HEK293T (cell line): ENCODE measurements at regions not wholly inside any gene's neighbourhood (a gene's known extent, or its start where the extent isn't known, plus 50 kb on each side); places are given as distances from the start of the nearest gene placed in this dataset.

Experiments used
- CTCF ChIA-PET: fragments of 350-600 bp; formaldehyde crosslinking; extraction: SDS; loops from one replicate; lab custom pipeline; 2021; ENCODE audit warnings: antibody characterized with exemption, inconsistent platforms; lab: Yijun Ruan, JAX
- POLR2A ChIA-PET: fragments of 350-600 bp; formaldehyde crosslinking; extraction: SDS; loops from one replicate; lab custom pipeline; 2020; ENCODE audit warnings: antibody characterized with exemption, inconsistent platforms; lab: Yijun Ruan, JAX
- DNase-seq: peaks from one replicate; pipeline ENCODE4 v3.0.0; 2012; ENCODE audit warnings: mixed read lengths; ENCODE audit errors: extremely low spot score
- ARNT ChIP-seq: fragments of 450-650 bp; IDR thresholded peaks from 2 replicates; pipeline ENCODE4 v1.6.1; 2017; ENCODE audit warnings: mild to moderate bottlenecking
- BHLHE40 ChIP-seq: fragments of 450-650 bp; IDR thresholded peaks from 2 replicates; pipeline ENCODE4 v1.6.1; 2016; ENCODE audit warnings: mild to moderate bottlenecking, moderate library complexity, borderline replicate concordance
- CTBP1 ChIP-seq: fragments of 450-650 bp; IDR thresholded peaks from 2 replicates; pipeline ENCODE4 v1.6.1; 2016; ENCODE audit warnings: borderline replicate concordance
- ELF4 ChIP-seq: fragments of 450-650 bp; IDR thresholded peaks from 2 replicates; pipeline ENCODE4 v1.6.1; 2017; ENCODE audit warnings: antibody characterized with exemption
- FOXA1 ChIP-seq: fragments of 450-650 bp; IDR thresholded peaks from 2 replicates; pipeline ENCODE4 v1.6.1; 2016; ENCODE audit warnings: mild to moderate bottlenecking
- FOXK2 ChIP-seq: fragments of 450-650 bp; IDR thresholded peaks from 2 replicates; pipeline ENCODE4 v1.6.1; 2016; ENCODE audit warnings: mild to moderate bottlenecking
- FOXM1 ChIP-seq: fragments of 450-650 bp; IDR thresholded peaks from 2 replicates; pipeline ENCODE4 v1.6.1; 2017; ENCODE audit warnings: mild to moderate bottlenecking, borderline replicate concordance
- HDGF ChIP-seq: fragments of 450-650 bp; IDR thresholded peaks from 2 replicates; pipeline ENCODE4 v1.6.1; 2017; ENCODE audit warnings: antibody characterized with exemption, borderline replicate concordance
- L3MBTL2 ChIP-seq: fragments of 450-650 bp; conservative IDR thresholded peaks from 2 replicates; pipeline ENCODE4 v1.6.1; 2016; ENCODE audit warnings: mild to moderate bottlenecking
- LEF1 ChIP-seq: fragments of 450-650 bp; IDR thresholded peaks from 2 replicates; pipeline ENCODE4 v1.6.1; 2017; ENCODE audit warnings: mild to moderate bottlenecking, borderline replicate concordance
- NFRKB ChIP-seq: fragments of 450-650 bp; IDR thresholded peaks from 2 replicates; pipeline ENCODE4 v1.6.1; 2016; ENCODE audit warnings: mild to moderate bottlenecking, moderate library complexity
- PKNOX1 ChIP-seq: fragments of 450-650 bp; IDR thresholded peaks from 2 replicates; pipeline ENCODE4 v1.6.1; 2016
- SP1 ChIP-seq: fragments of 450-650 bp; IDR thresholded peaks from 2 replicates; pipeline ENCODE4 v1.6.1; 2017
- SUZ12 ChIP-seq: fragments of 450-650 bp; IDR thresholded peaks from 2 replicates; pipeline ENCODE4 v1.6.1; 2016; ENCODE audit warnings: mild to moderate bottlenecking
- TARDBP ChIP-seq: fragments of 450-650 bp; IDR thresholded peaks from 2 replicates; pipeline ENCODE4 v1.6.1; 2016
- ZNF384 ChIP-seq: fragments of 450-650 bp; IDR thresholded peaks from 2 replicates; pipeline ENCODE4 v1.6.1; 2016

DNA sequence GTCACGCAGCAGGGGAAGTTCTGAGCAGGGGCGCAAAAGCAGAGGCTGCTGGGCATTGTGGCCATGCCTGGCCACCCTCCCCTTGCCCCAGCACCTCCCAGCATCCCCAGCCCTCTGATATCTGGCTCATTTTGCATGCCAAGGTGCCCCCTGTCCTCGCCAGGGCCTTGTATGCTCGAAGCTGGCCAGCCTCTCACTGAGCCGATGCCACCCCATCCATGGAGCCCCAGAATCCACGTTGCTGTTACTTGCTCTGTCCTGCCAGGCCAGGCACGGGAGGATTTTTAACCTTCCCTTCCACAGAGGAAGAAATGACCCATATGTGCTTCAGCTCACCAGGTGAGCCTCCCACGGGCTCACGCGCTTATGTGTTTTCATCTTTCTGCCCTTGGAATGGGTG is 413.4 kb downstream of the BCL11B start:
- POLR2A ChIA-PET, result no interaction called here
- TF ChIP-seq ELF4 (no peak), SP1 (no peak), ARNT (no peak), FOXK2 (no peak), HDGF (no peak), PKNOX1 (no peak), CTBP1 (no peak), TARDBP (no peak), LEF1 (no peak), BHLHE40 (no peak)
- CTCF ChIA-PET, result no interaction called here
- DNase-seq, result no peak

DNA sequence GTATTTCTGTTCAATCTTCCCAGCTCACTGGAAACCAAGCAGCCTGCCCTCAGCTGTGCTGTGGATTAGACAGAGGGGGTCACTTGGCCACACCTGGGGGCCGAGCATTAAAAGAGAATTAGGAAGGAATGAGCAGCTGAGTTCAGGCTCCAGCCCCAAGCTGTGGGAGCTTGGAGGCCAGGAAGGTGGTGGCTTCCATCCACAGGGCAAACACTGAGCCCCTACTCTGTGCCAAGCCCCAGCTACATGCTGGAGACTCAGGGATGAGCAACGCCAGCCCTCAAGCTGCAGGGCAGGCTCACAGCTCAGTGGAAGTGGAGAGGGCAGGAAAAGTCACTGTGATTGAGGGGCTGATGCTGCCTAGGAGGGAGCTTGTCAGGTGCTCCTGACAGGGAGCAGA is 412.7 kb downstream of the BCL11B start:
- CTCF ChIA-PET, result no interaction called here
- no peak for DNase-seq
- POLR2A ChIA-PET, result no interaction called here

GRCh38 chr14:98864211-98864610 is 407.8 kb downstream of the BCL11B start:
- TF ChIP-seq LEF1 (no peak), L3MBTL2 (no peak), TARDBP (no peak), SP1 (no peak), FOXA1 (no peak), ZNF384 (no peak), SUZ12 (no peak), CTBP1 (no peak), HDGF (no peak), PKNOX1 (no peak), FOXK2 (no peak), FOXM1 (no peak), NFRKB (no peak), ELF4 (no peak), BHLHE40 (no peak), ARNT (no peak)
- POLR2A ChIA-PET, result no interaction called here
- DNase-seq, result no peak
- CTCF ChIA-PET, result no interaction called here

More for the DNA sequence above, 412.7 kb downstream of the BCL11B start:
- TF ChIP-seq SP1 (no peak), NFRKB (no peak), ZNF384 (no peak), FOXA1 (no peak), TARDBP (no peak), L3MBTL2 (no peak), CTBP1 (no peak), HDGF (no peak), FOXK2 (no peak), FOXM1 (no peak), LEF1 (no peak), ARNT (no peak), PKNOX1 (no peak)

- ChIA-PET POLR2A (no interaction called here), CTCF (no interaction called here)
- TF ChIP-seq ARNT, result no peak
- no peak for TF ChIP-seq SUZ12
- no peak for TF ChIP-seq FOXM1
- TF ChIP-seq L3MBTL2, result no peak
- TF ChIP-seq TARDBP, result no peak
- no peak for TF ChIP-seq SP1
- TF ChIP-seq LEF1, result no peak
- TF ChIP-seq CTBP1, result no peak
- no peak for TF ChIP-seq ELF4
- TF ChIP-seq BHLHE40, result no peak
- TF ChIP-seq NFRKB, result no peak
- no peak for TF ChIP-seq FOXK2
- no peak for TF ChIP-seq PKNOX1
- TF ChIP-seq HDGF, result no peak
- TF ChIP-seq FOXA1, result no peak
- no peak for TF ChIP-seq ZNF384
- no peak for DNase-seq
Observed at GRCh38 chr14:98867146-98867545, 404.9 kb downstream of the BCL11B start.

- DNase-seq, result no peak
- CTCF ChIA-PET, result no interaction called here
- TF ChIP-seq ZNF384 (no peak), L3MBTL2 (no peak), BHLHE40 (no peak), SP1 (no peak), ELF4 (no peak), HDGF (no peak), FOXM1 (no peak), PKNOX1 (no peak), NFRKB (no peak), ARNT (no peak), CTBP1 (no peak), SUZ12 (no peak), TARDBP (no peak), FOXK2 (no peak), LEF1 (no peak)
- POLR2A ChIA-PET, result no interaction called here
Observed at GRCh38 chr14:98867726-98868125, 404.3 kb downstream of the BCL11B start.
